ENCODE measurements at regions not wholly inside any gene's neighbourhood (a gene's known extent, or its start where the extent isn't known, plus 50 kb on each side); places are given as distances from the start of the nearest gene placed in this dataset.

- TF ChIP-seq EZH2 (IDR thresholded peaks at IDR 0.05; ENCODE audit: borderline replicate concordance) (no peak), EZH2phosphoT487 (IDR thresholded peaks at IDR 0.05; ENCODE audit: low read depth, severe bottlenecking, unreplicated experiment) (no peak), CTCF (IDR thresholded peaks at IDR 0.05; ENCODE audit: poor library complexity) (no peak)
Observed at GRCh38 chr12:111105294-111105693, 184.9 kb upstream of the MYL2 start.

Data from hepatocyte (in vitro differentiated cells).